SU-DHL-6 (cell line): ENCODE measurements at regions not wholly inside any gene's neighbourhood (a gene's known extent, or its start where the extent isn't known, plus 50 kb on each side); places are given as distances from the start of the nearest gene placed in this dataset.

Experiments used
- EZH2phosphoT487 ChIP-seq: fragments of 200-600 bp; sonication (generic), shearing (Covaris generic); conservative IDR thresholded peaks from 2 replicates; pipeline ENCODE4 v1.6.1; 2018; ENCODE audit warnings: mild to moderate bottlenecking, antibody characterized with exemption, low read length, moderate library complexity, mixed read lengths
- TF ChIP-seq, protein P1 (sequence below): fragments of 200-600 bp; sonication (generic); IDR thresholded peaks from one replicate; pipeline ENCODE4 v1.5.1; 2017; ENCODE audit warnings: antibody characterized with exemption, mild to moderate bottlenecking, low read length, moderate library complexity; ENCODE audit not compliant: insufficient read depth, poor library complexity, severe bottlenecking

DNA sequence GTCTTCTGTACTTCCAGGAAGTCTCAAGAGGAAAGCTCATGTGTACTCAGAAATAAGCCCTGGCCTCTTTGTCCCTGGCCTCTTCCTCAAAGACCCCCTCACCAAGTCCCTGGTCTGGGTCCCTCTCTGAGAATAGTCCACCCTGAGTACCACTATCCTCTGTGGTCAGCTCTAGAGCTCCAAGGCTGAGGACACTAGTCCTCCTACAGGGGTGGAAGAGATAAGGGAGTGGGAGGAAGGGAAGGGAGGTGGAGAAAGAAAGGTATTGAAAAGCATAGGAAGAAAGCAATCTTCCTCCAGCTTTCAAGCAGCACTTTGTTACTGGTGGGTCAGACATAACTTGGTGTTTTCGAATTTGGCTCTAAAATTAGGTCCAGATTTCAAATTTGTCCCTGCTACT lies 181.4 kb downstream of the NRIP1 start:
- TF ChIP-seq, protein P1, sequence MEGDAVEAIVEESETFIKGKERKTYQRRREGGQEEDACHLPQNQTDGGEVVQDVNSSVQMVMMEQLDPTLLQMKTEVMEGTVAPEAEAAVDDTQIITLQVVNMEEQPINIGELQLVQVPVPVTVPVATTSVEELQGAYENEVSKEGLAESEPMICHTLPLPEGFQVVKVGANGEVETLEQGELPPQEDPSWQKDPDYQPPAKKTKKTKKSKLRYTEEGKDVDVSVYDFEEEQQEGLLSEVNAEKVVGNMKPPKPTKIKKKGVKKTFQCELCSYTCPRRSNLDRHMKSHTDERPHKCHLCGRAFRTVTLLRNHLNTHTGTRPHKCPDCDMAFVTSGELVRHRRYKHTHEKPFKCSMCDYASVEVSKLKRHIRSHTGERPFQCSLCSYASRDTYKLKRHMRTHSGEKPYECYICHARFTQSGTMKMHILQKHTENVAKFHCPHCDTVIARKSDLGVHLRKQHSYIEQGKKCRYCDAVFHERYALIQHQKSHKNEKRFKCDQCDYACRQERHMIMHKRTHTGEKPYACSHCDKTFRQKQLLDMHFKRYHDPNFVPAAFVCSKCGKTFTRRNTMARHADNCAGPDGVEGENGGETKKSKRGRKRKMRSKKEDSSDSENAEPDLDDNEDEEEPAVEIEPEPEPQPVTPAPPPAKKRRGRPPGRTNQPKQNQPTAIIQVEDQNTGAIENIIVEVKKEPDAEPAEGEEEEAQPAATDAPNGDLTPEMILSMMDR: no peak
- no peak for TF ChIP-seq EZH2phosphoT487
